Fibroblast of villous mesenchyme (primary cell): ENCODE measurements at regions not wholly inside any gene's neighbourhood (a gene's known extent, or its start where the extent isn't known, plus 50 kb on each side); places are given as distances from the start of the nearest gene placed in this dataset.

ENCODE experiments used
- DNase-seq: peaks from one replicate; pipeline ENCODE4 v3.0.0-alpha.2; 2010; ENCODE audit warnings: low read depth
- H3K4me3 ChIP-seq: 2 replicates; pipeline ENCODE4 v1.5.1; 2011; ENCODE audit warnings: low read depth, mild to moderate bottlenecking, low read length
- CTCF ChIP-seq: IDR thresholded peaks from 2 replicates; pipeline ENCODE4 v1.5.1; 2012; ENCODE audit warnings: low read depth, mild to moderate bottlenecking, low read length; ENCODE audit not compliant: insufficient read depth

GRCh38 chr13:89343165-89343564 lies 1672.0 kb downstream of the SLITRK5 start:
- no peak overlapping the region for H3K4me3 ChIP-seq
- DNase-seq, result no peak
- no peak for TF ChIP-seq CTCF

- no peak for DNase-seq
- no peak for TF ChIP-seq CTCF
- no peak overlapping the region for H3K4me3 ChIP-seq
These were observed 1681.2 kb downstream of the SLITRK5 start for GRCh38 chr13:89352384-89352783.

GRCh38 chr13:89361909-89362308 lies 1690.7 kb downstream of the SLITRK5 start:
- no peak for DNase-seq
- H3K4me3 ChIP-seq, result no peak overlapping the region
- TF ChIP-seq CTCF, result no peak

- DNase-seq, result no peak
- H3K4me3 ChIP-seq, result no peak overlapping the region
- TF ChIP-seq CTCF, result no peak
These were observed 1692.0 kb downstream of the SLITRK5 start for GRCh38 chr13:89363144-89363543.

GRCh38 chr13:89372193-89372592 lies 1701.0 kb downstream of the SLITRK5 start:
- DNase-seq, result no peak
- TF ChIP-seq CTCF, result no peak
- no peak overlapping the region for H3K4me3 ChIP-seq

GRCh38 chr13:89375839-89376238 lies 1704.7 kb downstream of the SLITRK5 start:
- no peak overlapping the region for H3K4me3 ChIP-seq
- no peak for DNase-seq
- no peak for TF ChIP-seq CTCF

- H3K4me3 ChIP-seq, result no peak overlapping the region
- no peak for DNase-seq
- no peak for TF ChIP-seq CTCF
These were observed 1708.9 kb downstream of the SLITRK5 start for GRCh38 chr13:89380101-89380500.
